ENCODE measurements at regions not wholly inside any gene's neighbourhood (a gene's known extent, or its start where the extent isn't known, plus 50 kb on each side); places are given as distances from the start of the nearest gene placed in this dataset.

DNA sequence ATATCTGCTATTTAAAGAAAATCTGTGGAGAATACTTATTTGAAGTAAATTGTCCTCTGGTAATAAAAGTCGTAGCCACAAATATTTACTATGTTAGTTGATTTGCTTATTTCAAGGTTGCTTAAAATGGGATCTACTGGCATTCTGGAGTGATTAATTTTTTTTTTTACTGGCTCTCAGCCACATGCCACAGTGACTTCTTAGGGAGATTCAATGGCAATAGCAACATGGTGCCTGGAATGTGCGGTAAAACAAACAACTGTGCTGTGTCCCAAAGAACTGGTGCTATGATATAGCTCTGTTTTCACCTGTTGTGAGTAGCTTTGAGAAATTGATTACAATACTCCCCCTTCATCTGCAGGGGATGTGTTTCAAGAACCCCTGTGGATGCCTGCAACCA is 324.3 kb downstream of the GPAT3 start:
- H3K9me3 ChIP-seq = no peaks in the 10 kb centered on the region
- no peaks in the 10 kb centered on the region for H3K27me3 ChIP-seq
- no peak overlapping the region for H3K4me3 ChIP-seq
- H3K4me1 ChIP-seq = no peaks in the 10 kb centered on the region
- H3K36me3 ChIP-seq = no peaks in the 10 kb centered on the region
- no peak for DNase-seq
- no peak overlapping the region for H3K27ac ChIP-seq
- intact Hi-C loops (cut with DNase I) = no loop called here
- WGBS, 2 donors = 60 to 76% methylated on average over 2 of the region's 2 CpGs
- TF ChIP-seq POLR2AphosphoS5 (IDR thresholded peaks at IDR 0.05) = no peak
- no peak for TF ChIP-seq POLR2A (IDR thresholded peaks at IDR 0.05)

DNA sequence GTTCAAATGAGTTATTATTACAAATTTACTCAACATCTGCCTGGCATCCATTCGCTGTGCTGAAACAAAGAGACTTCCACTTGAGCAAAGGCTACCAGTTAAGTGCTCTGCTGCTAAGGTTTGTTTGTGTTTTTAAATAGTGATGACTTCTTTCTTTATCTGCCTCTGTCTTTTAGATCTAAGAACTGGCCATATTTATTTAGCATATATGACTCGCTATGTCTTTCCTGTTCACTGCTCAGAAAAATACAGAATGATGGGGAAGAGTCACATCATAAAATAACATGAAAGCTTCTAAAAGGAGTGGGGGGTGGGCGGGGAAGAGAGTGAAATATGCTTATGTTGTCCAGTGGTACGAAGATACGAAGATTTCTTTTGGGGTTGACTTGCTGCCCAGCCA is 322.2 kb downstream of the GPAT3 start:
- H3K36me3 ChIP-seq = no peaks in the 10 kb centered on the region
- no peak overlapping the region for H3K27ac ChIP-seq
- TF ChIP-seq, protein P1, sequence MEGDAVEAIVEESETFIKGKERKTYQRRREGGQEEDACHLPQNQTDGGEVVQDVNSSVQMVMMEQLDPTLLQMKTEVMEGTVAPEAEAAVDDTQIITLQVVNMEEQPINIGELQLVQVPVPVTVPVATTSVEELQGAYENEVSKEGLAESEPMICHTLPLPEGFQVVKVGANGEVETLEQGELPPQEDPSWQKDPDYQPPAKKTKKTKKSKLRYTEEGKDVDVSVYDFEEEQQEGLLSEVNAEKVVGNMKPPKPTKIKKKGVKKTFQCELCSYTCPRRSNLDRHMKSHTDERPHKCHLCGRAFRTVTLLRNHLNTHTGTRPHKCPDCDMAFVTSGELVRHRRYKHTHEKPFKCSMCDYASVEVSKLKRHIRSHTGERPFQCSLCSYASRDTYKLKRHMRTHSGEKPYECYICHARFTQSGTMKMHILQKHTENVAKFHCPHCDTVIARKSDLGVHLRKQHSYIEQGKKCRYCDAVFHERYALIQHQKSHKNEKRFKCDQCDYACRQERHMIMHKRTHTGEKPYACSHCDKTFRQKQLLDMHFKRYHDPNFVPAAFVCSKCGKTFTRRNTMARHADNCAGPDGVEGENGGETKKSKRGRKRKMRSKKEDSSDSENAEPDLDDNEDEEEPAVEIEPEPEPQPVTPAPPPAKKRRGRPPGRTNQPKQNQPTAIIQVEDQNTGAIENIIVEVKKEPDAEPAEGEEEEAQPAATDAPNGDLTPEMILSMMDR (IDR thresholded peaks at IDR 0.05) = no peak
- TF ChIP-seq POLR2A (IDR thresholded peaks at IDR 0.05) = no peak
- no peak for TF ChIP-seq EP300 (IDR thresholded peaks at IDR 0.05)
- TF ChIP-seq POLR2AphosphoS5 (IDR thresholded peaks at IDR 0.05) = no peak
- no peak for DNase-seq
- H3K4me3 ChIP-seq = no peak overlapping the region
- WGBS, 2 donors = 82 to 84% methylated on average over 5 of the region's 5 CpGs
- H3K4me1 ChIP-seq = no peaks in the 10 kb centered on the region
- no peaks in the 10 kb centered on the region for H3K27me3 ChIP-seq
- H3K9me3 ChIP-seq = no peaks in the 10 kb centered on the region
- intact Hi-C loops (cut with DNase I) = no loop called here

DNA sequence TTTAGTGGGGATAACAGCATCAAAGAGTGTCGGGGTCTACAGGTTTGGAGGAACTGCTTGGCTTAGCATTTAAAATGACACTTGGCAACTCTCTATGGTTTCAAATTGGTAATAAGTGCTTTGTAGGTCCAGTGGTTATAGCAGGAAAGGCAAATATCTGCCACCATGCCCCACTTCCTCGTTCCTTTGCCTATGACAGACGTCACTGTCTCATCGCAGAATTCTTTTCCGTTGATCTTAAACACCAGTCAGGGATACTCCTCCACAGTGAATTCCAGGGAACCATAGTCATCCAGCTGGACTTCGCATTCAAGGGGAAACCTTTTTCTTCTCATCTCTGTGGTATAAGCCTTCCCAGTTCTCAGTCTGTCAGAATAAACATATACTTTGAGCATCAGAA is 319.1 kb downstream of the GPAT3 start:
- Histone ChIP-seq H3K36me3 (no peaks in the 10 kb centered on the region), H3K4me1 (no peaks in the 10 kb centered on the region), H3K27me3 (no peaks in the 10 kb centered on the region), H3K9me3 (no peaks in the 10 kb centered on the region), H3K27ac (no peak overlapping the region), H3K4me3 (no peak overlapping the region)
- 70 to 79% methylated on average over 6 of the region's 6 CpGs for WGBS, 2 donors
- DNase-seq = no peak
- intact Hi-C loops (cut with DNase I) = no loop called here
- no peak for TF ChIP-seq EP300 (IDR thresholded peaks at IDR 0.05)
- TF ChIP-seq POLR2A (IDR thresholded peaks at IDR 0.05) = no peak

DNA sequence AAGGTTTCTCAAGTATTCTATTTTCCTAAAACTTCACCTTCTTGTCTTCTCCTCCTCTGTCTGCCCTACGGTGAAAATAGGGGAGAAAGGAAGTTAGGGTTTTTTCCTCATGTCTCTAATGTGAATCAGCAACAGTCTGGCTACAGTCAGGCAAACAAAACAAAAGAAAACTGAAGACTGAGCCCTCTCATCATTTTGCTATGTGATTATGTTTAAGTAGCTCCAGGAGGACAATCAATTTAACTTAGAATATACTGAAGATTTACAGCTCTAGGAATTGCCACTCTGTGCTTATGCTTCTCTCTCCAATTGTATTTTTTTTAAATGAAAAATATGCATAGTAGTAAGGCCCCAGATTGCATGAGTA is 316.2 kb downstream of the GPAT3 start:
- no peaks in the 10 kb centered on the region for H3K36me3 ChIP-seq
- no peak overlapping the region for H3K27ac ChIP-seq
- no peak overlapping the region for H3K4me3 ChIP-seq
- H3K27me3 ChIP-seq = no peaks in the 10 kb centered on the region
- WGBS, 2 donors = 46 to 61% methylated on average over 1 of the region's 1 CpG
- intact Hi-C loops (cut with DNase I) = no loop called here
- no peaks in the 10 kb centered on the region for H3K4me1 ChIP-seq
- no peak for DNase-seq
- H3K9me3 ChIP-seq = no peaks in the 10 kb centered on the region
- TF ChIP-seq, protein P1 (IDR thresholded peaks at IDR 0.05) = no peak
- TF ChIP-seq POLR2AphosphoS5 (IDR thresholded peaks at IDR 0.05) = no peak
- no peak for TF ChIP-seq POLR2A (IDR thresholded peaks at IDR 0.05)
- no peak for TF ChIP-seq EP300 (IDR thresholded peaks at IDR 0.05)

DNA sequence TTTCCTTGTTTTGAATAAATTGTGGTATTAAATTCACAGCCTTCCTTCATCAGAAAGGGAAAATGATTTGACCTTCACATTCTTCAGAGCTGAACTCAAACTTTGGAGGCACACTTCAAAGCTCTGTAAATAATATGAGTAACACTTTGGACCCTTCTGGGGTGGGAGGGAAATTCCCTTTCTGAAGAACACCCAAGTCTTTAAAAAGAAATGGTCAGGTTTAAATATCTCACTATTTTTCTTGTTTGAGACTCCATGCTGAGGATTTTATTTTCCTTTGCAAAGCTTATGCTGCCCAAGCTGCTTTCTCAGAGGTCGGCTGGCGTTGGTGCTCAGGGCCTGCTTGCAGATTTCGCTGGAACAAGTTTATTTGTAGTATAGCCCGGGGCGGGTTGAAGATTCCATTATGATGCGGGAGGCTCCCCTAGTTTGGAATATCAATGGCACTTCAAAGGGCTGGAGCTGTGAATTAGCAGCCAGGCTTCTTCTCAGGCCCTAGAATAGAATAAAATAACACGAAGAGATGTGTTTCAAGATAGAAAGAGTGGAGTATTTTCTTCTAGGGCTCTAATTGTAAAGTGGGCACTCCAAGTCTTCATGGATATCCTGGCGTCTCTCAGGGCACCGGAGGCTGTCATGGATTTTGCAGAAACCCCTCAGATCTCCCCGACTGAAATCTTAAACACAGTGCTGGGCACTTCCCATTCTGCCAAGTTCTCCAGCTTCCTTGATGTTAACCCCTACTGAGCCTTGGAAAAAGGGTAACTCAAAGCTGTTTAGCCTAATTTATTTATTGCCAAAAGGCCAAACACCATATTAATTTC is 315.6 kb downstream of the GPAT3 start:
- no peak for DNase-seq
- 45 to 66% methylated on average over 10 of the region's 10 CpGs for WGBS, 2 donors
- Histone ChIP-seq H3K9me3 (no peaks in the 10 kb centered on the region), H3K4me1 (no peaks in the 10 kb centered on the region), H3K27me3 (no peaks in the 10 kb centered on the region), H3K4me3 (no peak overlapping the region), H3K36me3 (no peaks in the 10 kb centered on the region), H3K27ac (no peak overlapping the region)
- no peak for TF ChIP-seq EP300 (IDR thresholded peaks at IDR 0.05)
- no peak for TF ChIP-seq POLR2A (IDR thresholded peaks at IDR 0.05)
- TF ChIP-seq, protein P1 (IDR thresholded peaks at IDR 0.05) = no peak
- no peak for TF ChIP-seq POLR2AphosphoS5 (IDR thresholded peaks at IDR 0.05)
- intact Hi-C loops (cut with DNase I) = no loop called here

DNA sequence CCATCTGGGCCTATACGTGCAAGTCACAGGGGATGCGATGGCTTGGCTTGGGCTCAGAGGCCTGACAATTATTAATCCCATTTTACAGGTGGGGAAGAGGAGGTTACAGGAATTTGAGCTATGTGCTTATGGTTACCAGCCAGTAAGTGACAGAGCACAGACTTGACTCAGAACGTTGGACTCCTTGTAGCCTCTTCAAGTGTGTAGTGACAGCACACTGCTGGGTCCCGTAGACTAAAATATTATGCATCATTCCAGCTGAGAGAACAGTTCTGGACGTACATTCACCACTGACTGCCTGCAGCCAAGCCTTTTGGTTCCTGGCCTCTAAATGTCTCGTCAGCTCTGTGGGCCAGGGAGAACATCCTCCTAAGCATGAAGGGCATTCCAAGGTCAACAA is 314.5 kb downstream of the GPAT3 start:
- Histone ChIP-seq H3K4me3 (no peak overlapping the region), H3K27me3 (no peaks in the 10 kb centered on the region), H3K27ac (no peak overlapping the region), H3K4me1 (no peaks in the 10 kb centered on the region), H3K36me3 (no peaks in the 10 kb centered on the region), H3K9me3 (no peaks in the 10 kb centered on the region)
- no peak for DNase-seq
- intact Hi-C loops (cut with DNase I) = no loop called here
- 75 to 79% methylated on average over 6 of the region's 6 CpGs for WGBS, 2 donors
- no peak for TF ChIP-seq POLR2AphosphoS5 (IDR thresholded peaks at IDR 0.05)
